ENCODE measurements at regions not wholly inside any gene's neighbourhood (a gene's known extent, or its start where the extent isn't known, plus 50 kb on each side); places are given as distances from the start of the nearest gene placed in this dataset.
"Not testable (repeated sequence)": the region's sequence is repeated elsewhere in the genome, so short reads cannot be mapped to it uniquely, and the experiment has no call there.

GRCh38 chrX:124426288-124427169, 80.2 kb downstream of the SH2D1A start:
- Mint-ChIP-seq H3K27ac (no peak overlapping the region), H3K36me3 (ENCODE audit: low read depth) (no peaks in the 10 kb centered on the region), H3K9me3 (no peaks in the 10 kb centered on the region), H3K4me3 (no peak overlapping the region), H3K4me1 (ENCODE audit: low read depth) (no peaks in the 10 kb centered on the region), H3K27me3 (ENCODE audit: low read depth) (no peaks in the 10 kb centered on the region)

DNA sequence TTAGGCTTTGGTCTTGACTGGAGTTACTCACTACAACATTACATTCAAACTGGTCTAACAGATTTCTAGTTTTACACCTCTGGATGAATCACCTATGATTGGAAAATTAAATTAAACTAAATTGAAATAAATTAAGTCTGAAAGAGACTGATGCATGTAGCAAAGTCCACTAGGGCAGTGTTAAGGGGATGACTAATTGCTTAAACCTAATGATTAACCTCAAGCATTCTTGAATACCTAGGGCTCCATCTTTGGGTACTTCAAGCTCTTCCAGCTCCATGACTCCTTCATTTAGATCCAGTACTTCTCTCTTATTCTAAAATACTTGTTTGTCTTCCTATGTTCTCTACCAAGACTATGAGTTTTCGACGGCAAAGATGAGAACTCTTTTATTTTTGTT, 86.8 kb downstream of the SH2D1A start:
- Mint-ChIP-seq H3K27ac (no peak overlapping the region), H3K4me3 (no peak overlapping the region), H3K9me3 (no peaks in the 10 kb centered on the region), H3K4me1 (ENCODE audit: low read depth) (no peaks in the 10 kb centered on the region), H3K36me3 (ENCODE audit: low read depth) (no peaks in the 10 kb centered on the region), H3K27me3 (ENCODE audit: low read depth) (no peaks in the 10 kb centered on the region)

DNA sequence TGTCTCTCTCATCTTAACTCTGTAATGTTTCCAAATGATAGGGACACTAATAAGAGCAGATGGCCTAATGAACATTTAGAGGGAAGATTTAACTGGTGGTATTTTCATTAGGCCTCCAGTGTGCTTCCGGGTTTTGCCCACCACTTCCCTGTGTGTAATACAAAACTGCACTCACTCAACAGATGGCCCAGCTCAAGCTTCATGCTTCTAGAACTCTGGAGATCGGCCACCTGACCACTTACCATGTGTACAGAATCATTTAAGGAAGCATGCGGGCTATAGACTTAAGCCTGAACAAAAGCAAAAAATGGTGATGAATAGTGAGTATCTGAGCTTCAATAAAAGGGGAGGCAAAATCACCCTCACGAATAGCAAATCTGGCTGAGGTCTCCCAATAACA, 89.3 kb downstream of the SH2D1A start:
- Mint-ChIP-seq H3K27me3 (ENCODE audit: low read depth) (no peaks in the 10 kb centered on the region), H3K27ac (no peak overlapping the region), H3K4me3 (no peak overlapping the region), H3K4me1 (ENCODE audit: low read depth) (no peaks in the 10 kb centered on the region), H3K36me3 (ENCODE audit: low read depth) (no peaks in the 10 kb centered on the region), H3K9me3 (no peaks in the 10 kb centered on the region)

- Mint-ChIP-seq H3K36me3 (ENCODE audit: low read depth) (no peaks in the 10 kb centered on the region), H3K27me3 (ENCODE audit: low read depth) (no peaks in the 10 kb centered on the region), H3K4me1 (ENCODE audit: low read depth) (peaks cover 2% of the 10 kb centered on the region), H3K4me3 (no peak overlapping the region), H3K27ac (no peak overlapping the region), H3K9me3 (no peaks in the 10 kb centered on the region)
Measured at GRCh38 chrX:124440695-124441094, 94.3 kb downstream of the SH2D1A start.

DNA sequence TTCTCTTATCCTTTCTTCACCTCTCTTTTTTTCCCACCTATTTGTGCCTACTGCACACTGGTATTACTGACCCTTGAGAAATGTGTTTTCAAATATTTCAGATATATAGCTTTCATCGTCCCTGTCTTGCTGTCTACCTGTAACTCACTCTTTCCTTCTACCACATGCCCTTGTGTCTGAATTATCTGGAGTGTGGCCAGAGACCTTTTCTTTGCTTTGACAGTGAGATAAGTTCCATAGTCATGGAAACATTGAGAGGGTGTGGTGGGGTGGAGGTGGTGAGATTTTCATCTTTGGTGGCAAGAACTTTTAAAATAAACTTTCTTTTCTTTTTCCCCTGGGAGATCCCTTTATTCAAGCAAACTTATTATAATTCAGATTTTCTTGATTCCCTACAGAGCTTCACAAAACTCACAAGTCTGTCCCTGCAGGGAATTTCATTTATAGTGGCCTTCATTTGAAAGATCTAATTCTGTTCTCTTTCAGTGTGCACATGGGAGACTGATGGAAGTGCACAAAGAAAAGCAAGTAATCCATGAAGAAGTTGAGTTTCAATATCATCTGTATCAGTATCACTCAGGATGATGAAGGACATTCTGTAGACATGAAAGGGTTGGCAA, 95.7 kb downstream of the SH2D1A start:
- H3K4me3 Mint-ChIP-seq: no peak overlapping the region
- peaks cover 2% of the 10 kb centered on the region for H3K4me1 Mint-ChIP-seq (ENCODE audit: low read depth)
- H3K36me3 Mint-ChIP-seq (ENCODE audit: low read depth): no peaks in the 10 kb centered on the region
- H3K27me3 Mint-ChIP-seq (ENCODE audit: low read depth): no peaks in the 10 kb centered on the region
- no peak overlapping the region for H3K27ac Mint-ChIP-seq
- H3K9me3 Mint-ChIP-seq: no peaks in the 10 kb centered on the region

DNA sequence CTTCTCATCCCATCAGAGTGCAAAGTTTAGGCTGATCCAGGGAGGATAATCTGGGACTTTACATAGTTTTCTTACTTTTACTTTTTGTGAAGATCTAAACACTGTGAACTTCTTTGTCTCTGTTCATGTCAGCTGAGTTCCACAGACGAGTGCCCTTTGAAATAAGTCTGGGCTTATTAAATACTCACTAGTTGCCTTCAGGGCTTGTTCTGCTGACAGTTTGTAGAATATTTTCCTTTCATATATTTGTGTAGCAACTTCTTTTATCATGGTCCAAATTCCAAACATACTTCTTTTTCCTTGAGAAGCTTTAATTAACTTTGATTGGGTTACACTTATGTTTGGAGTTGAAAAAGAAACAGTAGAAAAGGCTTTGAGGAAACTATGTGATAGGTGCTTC, 109.6 kb downstream of the SH2D1A start:
- no peaks in the 10 kb centered on the region for H3K4me1 Mint-ChIP-seq (ENCODE audit: low read depth)
- no peaks in the 10 kb centered on the region for H3K36me3 Mint-ChIP-seq (ENCODE audit: low read depth)
- no peaks in the 10 kb centered on the region for H3K9me3 Mint-ChIP-seq
- no peak overlapping the region for H3K27ac Mint-ChIP-seq
- H3K4me3 Mint-ChIP-seq: no peak overlapping the region
- H3K27me3 Mint-ChIP-seq (ENCODE audit: low read depth): no peaks in the 10 kb centered on the region

- not testable (repeated sequence) for H3K27ac Mint-ChIP-seq; H3K4me1 Mint-ChIP-seq (ENCODE audit: low read depth); H3K4me3 Mint-ChIP-seq; H3K36me3 Mint-ChIP-seq (ENCODE audit: low read depth); H3K9me3 Mint-ChIP-seq; H3K27me3 Mint-ChIP-seq (ENCODE audit: low read depth)
Measured at GRCh38 chrX:124459851-124460250, 113.5 kb downstream of the SH2D1A start.

DNA sequence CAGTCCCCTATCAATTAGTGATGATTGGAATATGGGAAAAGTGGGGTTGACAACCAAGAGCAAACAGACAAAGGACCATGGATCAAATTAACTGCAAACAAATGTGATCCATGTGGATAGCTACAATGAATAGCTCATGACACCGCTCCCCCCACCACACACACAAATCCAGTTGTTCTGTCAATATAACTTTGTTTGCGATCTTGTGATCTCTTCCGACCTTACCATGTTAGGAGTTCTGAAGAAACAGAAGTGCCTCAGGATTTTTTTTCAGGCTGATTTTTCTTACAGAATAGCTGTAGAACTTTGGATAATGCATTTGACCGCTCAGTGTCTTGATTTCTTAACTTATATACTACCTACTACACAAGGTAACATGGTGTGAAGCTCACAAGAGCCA, 116.6 kb downstream of the SH2D1A start:
- no peaks in the 10 kb centered on the region for H3K36me3 Mint-ChIP-seq (ENCODE audit: low read depth)
- H3K27me3 Mint-ChIP-seq (ENCODE audit: low read depth): no peaks in the 10 kb centered on the region
- H3K27ac Mint-ChIP-seq: no peak overlapping the region
- no peaks in the 10 kb centered on the region for H3K9me3 Mint-ChIP-seq
- H3K4me1 Mint-ChIP-seq (ENCODE audit: low read depth): no peaks in the 10 kb centered on the region
- no peak overlapping the region for H3K4me3 Mint-ChIP-seq

DNA sequence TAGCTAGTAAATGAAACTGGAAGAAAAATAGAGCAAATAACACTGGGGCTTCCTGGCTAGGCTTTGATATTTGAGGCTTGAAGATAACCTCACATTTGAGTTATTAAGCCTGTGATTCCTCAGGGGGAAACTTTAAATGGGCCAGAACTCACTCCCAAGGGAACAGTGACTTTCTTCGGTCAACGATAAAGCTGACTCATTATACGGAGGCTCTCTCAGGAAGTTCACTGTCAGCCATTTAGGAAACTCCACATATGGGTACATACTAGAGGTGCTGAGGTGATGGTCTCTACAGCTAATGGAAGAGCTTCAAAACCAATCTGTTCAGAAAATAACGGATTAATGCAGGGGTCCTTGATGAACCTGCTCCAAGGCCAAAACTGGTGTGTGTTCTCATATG, 120.8 kb downstream of the SH2D1A start:
- no peak overlapping the region for H3K27ac Mint-ChIP-seq
- H3K36me3 Mint-ChIP-seq (ENCODE audit: low read depth): no peaks in the 10 kb centered on the region
- H3K27me3 Mint-ChIP-seq (ENCODE audit: low read depth): no peaks in the 10 kb centered on the region
- H3K9me3 Mint-ChIP-seq: no peaks in the 10 kb centered on the region
- H3K4me1 Mint-ChIP-seq (ENCODE audit: low read depth): no peaks in the 10 kb centered on the region
- H3K4me3 Mint-ChIP-seq: no peak overlapping the region

DNA sequence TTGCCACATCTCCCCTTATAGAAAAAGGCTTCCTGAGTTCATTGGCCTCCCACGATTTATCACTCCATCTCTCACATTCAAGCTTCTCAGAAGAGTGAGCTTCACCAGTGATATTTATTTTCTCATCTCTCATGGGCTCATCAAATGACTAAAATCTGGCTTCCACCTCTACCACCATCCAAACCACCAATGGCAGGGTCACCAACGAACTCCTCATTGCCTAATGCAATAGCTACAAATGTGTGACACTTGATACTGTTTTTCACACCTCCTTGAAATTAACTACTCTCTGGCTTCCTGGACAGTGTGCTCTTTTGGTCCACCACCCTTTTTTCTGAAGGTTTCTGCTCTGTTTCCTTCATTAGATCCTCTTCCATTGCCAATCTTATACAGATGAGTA, 129.0 kb downstream of the SH2D1A start:
- Mint-ChIP-seq H3K36me3 (ENCODE audit: low read depth) (no peaks in the 10 kb centered on the region), H3K4me3 (no peak overlapping the region), H3K9me3 (no peaks in the 10 kb centered on the region), H3K4me1 (ENCODE audit: low read depth) (no peaks in the 10 kb centered on the region), H3K27me3 (ENCODE audit: low read depth) (no peaks in the 10 kb centered on the region), H3K27ac (no peak overlapping the region)

GRCh38 chrX:124476562-124476961, 130.2 kb downstream of the SH2D1A start:
- Mint-ChIP-seq H3K27ac (no peak overlapping the region), H3K27me3 (ENCODE audit: low read depth) (no peaks in the 10 kb centered on the region), H3K36me3 (ENCODE audit: low read depth) (no peaks in the 10 kb centered on the region), H3K4me3 (no peak overlapping the region), H3K4me1 (ENCODE audit: low read depth) (no peaks in the 10 kb centered on the region), H3K9me3 (no peaks in the 10 kb centered on the region)

DNA sequence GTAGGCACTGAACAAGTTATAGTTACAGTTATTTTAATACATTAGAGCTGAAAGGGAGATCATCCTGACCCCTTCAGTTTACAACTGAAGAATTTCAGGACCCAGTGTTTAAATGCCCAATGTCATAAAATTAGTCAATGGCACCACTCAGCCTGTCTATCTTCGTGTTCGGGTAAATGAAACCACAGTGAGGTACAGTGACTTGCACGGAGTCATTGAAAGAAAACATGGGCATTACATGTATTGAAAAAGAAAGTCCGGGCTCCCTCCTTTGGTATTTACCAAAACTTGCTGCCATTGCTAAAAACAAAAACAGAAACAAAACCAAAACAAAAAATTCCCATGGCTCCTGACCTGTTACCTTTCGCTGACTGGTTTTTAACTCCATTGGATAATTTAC, 131.7 kb downstream of the SH2D1A start:
- Mint-ChIP-seq H3K27me3 (ENCODE audit: low read depth) (no peaks in the 10 kb centered on the region), H3K4me3 (no peak overlapping the region), H3K36me3 (ENCODE audit: low read depth) (no peaks in the 10 kb centered on the region), H3K27ac (no peak overlapping the region), H3K9me3 (no peaks in the 10 kb centered on the region), H3K4me1 (ENCODE audit: low read depth) (no peaks in the 10 kb centered on the region)

GRCh38 chrX:124488412-124489161, 142.2 kb downstream of the SH2D1A start:
- Mint-ChIP-seq H3K27me3 (ENCODE audit: low read depth) (no peaks in the 10 kb centered on the region), H3K36me3 (ENCODE audit: low read depth) (no peaks in the 10 kb centered on the region), H3K27ac (no peak overlapping the region)

DNA sequence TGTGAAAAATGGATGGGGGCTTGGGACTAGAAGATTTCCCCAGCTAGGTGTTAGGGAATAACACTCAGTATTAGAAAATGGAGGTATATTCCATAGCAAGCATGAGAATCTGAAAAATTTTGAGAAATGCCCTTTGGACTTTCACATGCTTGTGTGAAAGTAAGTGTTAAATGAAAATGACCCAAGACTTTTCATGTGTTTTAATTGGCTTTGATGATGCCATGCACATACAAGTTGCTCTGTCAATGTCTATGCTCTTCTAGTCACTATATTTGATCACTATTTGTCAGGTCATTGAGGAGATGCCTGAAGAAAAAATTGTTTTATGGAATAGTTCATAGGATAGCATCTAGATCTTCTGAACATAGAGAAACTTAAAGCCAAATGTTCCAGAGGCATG, 147.6 kb downstream of the SH2D1A start:
- no peak overlapping the region for H3K4me3 Mint-ChIP-seq
- no peaks in the 10 kb centered on the region for H3K27me3 Mint-ChIP-seq (ENCODE audit: low read depth)
- no peak overlapping the region for H3K27ac Mint-ChIP-seq
- no peaks in the 10 kb centered on the region for H3K4me1 Mint-ChIP-seq (ENCODE audit: low read depth)
- no peaks in the 10 kb centered on the region for H3K36me3 Mint-ChIP-seq (ENCODE audit: low read depth)
- no peaks in the 10 kb centered on the region for H3K9me3 Mint-ChIP-seq

More at GRCh38 chrX:124488412-124489161, 142.2 kb downstream of the SH2D1A start:
- Mint-ChIP-seq H3K4me1 (ENCODE audit: low read depth) (no peaks in the 10 kb centered on the region), H3K4me3 (no peak overlapping the region), H3K9me3 (no peaks in the 10 kb centered on the region)

DNA sequence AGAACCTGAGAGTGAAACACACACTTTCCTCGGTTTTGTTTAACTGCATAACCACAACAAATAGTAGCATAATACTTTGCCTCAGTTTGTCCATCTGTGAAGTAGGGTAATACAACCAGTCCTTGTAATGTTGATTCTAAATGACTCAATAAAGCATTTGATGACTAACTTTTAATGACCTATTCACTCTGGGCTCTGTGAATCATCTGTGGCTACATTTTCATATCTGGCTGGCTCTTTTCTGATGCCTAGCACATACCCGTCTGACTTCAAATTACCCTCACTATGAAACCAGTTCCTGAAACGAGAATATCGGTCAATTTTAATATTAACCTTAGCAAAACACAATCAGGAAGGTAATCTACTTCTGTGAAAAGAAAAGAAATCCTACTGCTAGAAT, 151.0 kb downstream of the SH2D1A start:
- Mint-ChIP-seq H3K4me1 (ENCODE audit: low read depth) (no peaks in the 10 kb centered on the region), H3K4me3 (no peak overlapping the region), H3K27ac (no peak overlapping the region), H3K9me3 (no peaks in the 10 kb centered on the region), H3K36me3 (ENCODE audit: low read depth) (no peaks in the 10 kb centered on the region), H3K27me3 (ENCODE audit: low read depth) (no peaks in the 10 kb centered on the region)

Measured in T-helper 1 cell treated with Interleukin-12 subunit alpha and Interleukin-12 subunit beta and Interleukin-4 antibody, amounts not matched to agents 30 μg/mL and 1 μg/mL, for 36 hours (primary cell).